ENCODE measurements at regions not wholly inside any gene's neighbourhood (a gene's known extent, or its start where the extent isn't known, plus 50 kb on each side); places are given as distances from the start of the nearest gene placed in this dataset.
A peak's percentile ranks its signal among the peaks of the same experiment; 100 is the strongest.

DNA sequence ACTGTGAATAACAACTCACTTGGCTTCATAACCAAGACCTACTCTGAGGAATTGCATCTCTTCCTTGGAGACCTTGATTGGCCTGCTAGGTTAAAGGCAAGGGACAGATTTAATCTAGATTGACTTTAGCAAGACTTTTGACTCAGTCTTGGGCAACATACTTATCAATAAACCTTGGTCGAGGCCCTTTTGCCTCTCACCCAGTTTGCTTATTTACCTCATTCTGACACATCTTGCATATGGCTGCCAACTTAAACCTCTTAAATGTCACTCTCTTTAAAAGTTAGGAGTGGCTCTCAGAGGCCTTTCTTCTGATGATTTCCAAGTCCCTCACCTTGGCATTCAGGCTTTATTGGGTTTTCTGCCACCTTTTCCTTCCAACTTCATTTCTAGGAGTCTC is 124.5 kb downstream of the BAMBI start:
- Histone ChIP-seq H3K27ac (replicated peaks in 1 of 4) (no peak overlapping the region), H3K36me3 (no peaks in the 10 kb centered on the region), H3K4me1 (peaks cover 9 to 16% (median 12%) of the 10 kb centered on the region in 4 donors), H3K4me3 (no peak overlapping the region), H3K27me3 (no peaks in the 10 kb centered on the region), H3K9me3 (no peaks in the 10 kb centered on the region)
- DNase-seq (ENCODE audit: extremely low spot score) = no peak
- 88% methylated on average over 1 of the region's 1 CpG for WGBS
- TF ChIP-seq POLR2A (IDR thresholded peaks at IDR 0.05; ENCODE audit: low read depth) = no peak
- TF ChIP-seq CTCF (IDR thresholded peaks at IDR 0.05) = no peak
- intact Hi-C loops (cut with DNase I) = no loop called here

- no peak for DNase-seq (ENCODE audit: extremely low spot score)
- Histone ChIP-seq H3K27me3 (no peaks in the 10 kb centered on the region), H3K27ac (replicated peaks in 1 of 4) (no peak overlapping the region), H3K4me3 (no peak overlapping the region), H3K36me3 (no peaks in the 10 kb centered on the region), H3K4me1 (peaks cover 14 to 28% (median 26%) of the 10 kb centered on the region in 4 donors), H3K9me3 (no peaks in the 10 kb centered on the region)
- WGBS = 95% methylated on average over 1 of the region's 1 CpG
- TF ChIP-seq CTCF (IDR thresholded peaks at IDR 0.05) (no peak), POLR2A (IDR thresholded peaks at IDR 0.05; ENCODE audit: low read depth) (no peak), EP300 (IDR thresholded peaks at IDR 0.05) (no peak), POLR2AphosphoS5 (IDR thresholded peaks at IDR 0.05) (no peak)
- intact Hi-C loops (cut with DNase I) = no loop called here
Measured at GRCh38 chr10:28805390-28805789, 128.1 kb downstream of the BAMBI start.

DNA sequence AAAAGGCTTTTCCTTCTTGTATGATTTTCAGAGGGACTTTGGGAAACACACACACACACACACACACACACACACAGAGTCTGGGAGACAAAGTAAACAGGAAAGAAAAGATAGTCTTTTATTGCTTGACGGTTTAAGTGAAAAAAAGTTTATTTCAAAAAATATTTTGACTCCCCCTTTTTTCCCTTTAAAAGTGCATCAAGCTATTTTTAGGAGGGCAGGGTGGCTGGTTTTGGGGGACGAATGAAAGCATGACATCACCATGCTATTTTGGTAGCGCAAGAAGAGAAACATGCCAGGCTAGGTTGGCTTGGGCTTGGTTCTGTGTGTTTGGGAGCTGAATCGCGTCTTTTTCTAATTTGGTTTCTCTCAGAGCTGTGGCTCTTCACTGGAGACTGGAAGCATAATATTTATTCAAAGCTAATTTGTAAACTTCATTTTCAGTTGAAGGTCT is 129.2 kb downstream of the BAMBI start:
- TF ChIP-seq POLR2A (IDR thresholded peaks at IDR 0.05; ENCODE audit: low read depth) = no peak
- TF ChIP-seq EP300 (IDR thresholded peaks at IDR 0.05) = no peak
- no peak for TF ChIP-seq CTCF (IDR thresholded peaks at IDR 0.05)
- TF ChIP-seq POLR2AphosphoS5 (IDR thresholded peaks at IDR 0.05) = no peak
- Histone ChIP-seq H3K4me1 (peaks cover 14 to 28% (median 26%) of the 10 kb centered on the region in 4 donors), H3K4me3 (peak overlapping the region in 1 of 4 donors; percentile 1), H3K9me3 (no peaks in the 10 kb centered on the region), H3K27ac (replicated peaks in 1 of 4) (peak overlapping the region; percentile 32 to 73 (median 66)), H3K36me3 (no peaks in the 10 kb centered on the region), H3K27me3 (no peaks in the 10 kb centered on the region)
- DNase-seq (ENCODE audit: extremely low spot score) = no peak
- WGBS = 13% methylated on average over 5 of the region's 5 CpGs
- intact Hi-C loops (cut with DNase I) = no loop called here

GRCh38 chr10:28806951-28807759 is 129.8 kb downstream of the BAMBI start:
- H3K4me3 ChIP-seq = peak overlapping the region in 2 of 4 donors; percentile 4 to 6

More at GRCh38 chr10:28806951-28807759, 129.8 kb downstream of the BAMBI start:
- 44% methylated on average over 8 of the region's 8 CpGs for whole genome bisulfite sequencing
- DNase-seq (ENCODE audit: extremely low spot score) = no peak
- Histone ChIP-seq H3K27ac (replicated peaks in 1 of 4) (peak overlapping the region; percentile 32 to 73 (median 66)), H3K9me3 (no peaks in the 10 kb centered on the region), H3K36me3 (no peaks in the 10 kb centered on the region), H3K4me1 (peaks cover 14 to 28% (median 26%) of the 10 kb centered on the region in 4 donors), H3K27me3 (no peaks in the 10 kb centered on the region)
- TF ChIP-seq POLR2AphosphoS5 (IDR thresholded peaks at IDR 0.05) (no peak), CTCF (IDR thresholded peaks at IDR 0.05) (no peak), EP300 (IDR thresholded peaks at IDR 0.05) (no peak), POLR2A (IDR thresholded peaks at IDR 0.05; ENCODE audit: low read depth) (no peak)
- intact Hi-C loops (cut with DNase I) = no loop called here
